Ovary (tissue), 7 donors: ENCODE measurements at regions not wholly inside any gene's neighbourhood (a gene's known extent, or its start where the extent isn't known, plus 50 kb on each side); places are given as distances from the start of the nearest gene placed in this dataset.

Experiments
- DNase-seq, 5 donors: peaks; one replicate each; pipeline ENCODE4 v3.0.0-alpha.2; 2019 to 2020
- H3K27ac ChIP-seq, 2 donors: fragments of 200-600 bp; one replicate each; pipeline versions ENCODE4 v1.5.1 to v1.8.0; 2019 to 2022
- H3K27me3 ChIP-seq: fragments of 200-600 bp; one replicate; pipeline ENCODE4 v1.8.0; 2022
- H3K36me3 ChIP-seq: fragments of 200-600 bp; sonication (generic); one replicate; pipeline ENCODE4 v1.5.1; 2019
- H3K4me1 ChIP-seq: one replicate; pipeline ENCODE4 v1.8.1; 2013; ENCODE audit warnings: mild to moderate bottlenecking, moderate library complexity; ENCODE audit not compliant: insufficient read depth
- H3K4me3 ChIP-seq: fragments of 200-600 bp; sonication (generic); one replicate; pipeline ENCODE4 v1.5.1; 2017
- H3K9me3 ChIP-seq, 2 donors: fragments of 200-600 bp in 1 of 2; sonication (generic) in 1 of 2; one replicate each; pipeline versions ENCODE4 v1.5.1 to v1.8.1; 2013 to 2019; ENCODE audit warnings: mild to moderate bottlenecking in 1 of 2, moderate library complexity in 1 of 2
- EP300 ChIP-seq: sonication (generic); formaldehyde crosslinking; IDR thresholded peaks from one replicate; pipeline ENCODE4 v1.6.1; 2017; ENCODE audit warnings: antibody characterized with exemption
- POLR2A ChIP-seq: fragments of 450-650 bp; IDR thresholded peaks from one replicate; pipeline ENCODE4 v1.6.1; 2017; ENCODE audit warnings: antibody characterized with exemption, mild to moderate bottlenecking, moderate library complexity
- WGBS, 3 donors: extraction: QIAGEN DNeasy Blood & Tissue Kit in 1 of 3; methylation state at CpG; one replicate each; pipeline versions ENCODE4 v1.1.5 to v1.1.7; 2013 to 2017; 5-methylcytosine and 5-hydroxymethylcytosine counted together
- intact Hi-C, 4 donors: fragments of 100-400 bp; cut with DNase I; formaldehyde crosslinking; loops; one replicate each; pipeline versions ENCODE4 v1.11.0 to v1.15.1; 2022 to 2023
- TF ChIP-seq, protein P1 (sequence below), 3 donors: fragments of 450-650 bp in 2 of 3; fragments of 200-600 bp in 1 of 3; IDR thresholded peaks; one replicate each; pipeline versions ENCODE4 v1.5.1 to v1.8.0; 2016 to 2022; ENCODE audit warnings: antibody characterized with exemption in 3 of 3, mild to moderate bottlenecking in 1 of 3
- donor health status: DM: no; HTN: no; CAD: no; lungs with moderate emphysema.
- donor health status: DM: no; HTN: no; CAD: no.
- donor health status: Bipolar disorder and iron deficiency.
- donor health status: DM: no; HTN: no; CAD: no.
- donor health status: DM: yes; HTN: yes; CAD: no.

DNA sequence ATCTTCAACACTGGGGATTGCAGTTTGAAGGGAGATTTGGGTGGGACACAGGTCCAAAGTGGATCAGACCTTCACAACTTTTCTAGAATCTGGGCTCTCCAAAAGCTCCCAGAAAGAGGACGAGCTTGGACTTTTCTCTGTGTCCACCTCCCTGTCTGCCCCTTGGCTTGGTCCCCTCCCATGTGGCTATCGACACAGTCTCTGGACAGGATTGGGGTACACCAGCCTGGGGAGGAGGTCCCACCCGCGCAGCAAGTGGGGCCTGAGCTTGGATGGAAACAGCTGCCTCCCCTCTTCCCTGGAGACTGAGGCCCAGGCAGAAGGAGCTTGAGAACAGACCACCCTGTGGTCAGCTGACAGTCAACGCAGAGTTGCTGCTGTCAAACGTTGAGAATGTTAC lies 84.6 kb upstream of the FCN1 start:
- peaks cover 0 to 4% of the 10 kb centered on the region in 2 donors for H3K9me3 ChIP-seq
- no peak for TF ChIP-seq EP300
- no peak for TF ChIP-seq POLR2A
- no peaks in the 10 kb centered on the region for H3K4me1 ChIP-seq
- intact Hi-C loops: no loop called here
- no peaks in the 10 kb centered on the region for H3K27me3 ChIP-seq
- no peak for DNase-seq
- no peak overlapping the region for H3K27ac ChIP-seq
- WGBS, 3 donors: 70 to 80% (median 79%) methylated on average over 6 of the region's 6 CpGs
- no peaks in the 10 kb centered on the region for H3K36me3 ChIP-seq
- H3K4me3 ChIP-seq: no peak overlapping the region

DNA sequence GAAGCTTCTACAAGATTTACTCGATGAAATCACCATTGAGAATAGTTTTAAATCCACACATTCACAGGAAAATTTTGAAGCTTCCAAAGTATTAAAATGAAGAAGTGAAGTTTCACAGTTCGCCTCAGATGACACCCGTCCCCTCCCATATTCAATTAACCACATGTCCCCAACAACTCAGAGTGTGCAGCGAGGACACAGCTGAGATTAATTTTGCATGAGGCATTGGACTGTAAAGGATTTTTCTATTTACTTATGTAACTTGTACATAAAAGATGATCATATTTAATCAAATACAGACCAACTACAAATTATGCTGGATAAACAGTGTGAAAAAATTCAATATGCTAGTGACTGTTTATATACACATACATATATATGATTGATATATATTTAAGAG lies 84.7 kb upstream of the OLFM1 start:
- no peak for TF ChIP-seq POLR2A
- TF ChIP-seq, protein P1, sequence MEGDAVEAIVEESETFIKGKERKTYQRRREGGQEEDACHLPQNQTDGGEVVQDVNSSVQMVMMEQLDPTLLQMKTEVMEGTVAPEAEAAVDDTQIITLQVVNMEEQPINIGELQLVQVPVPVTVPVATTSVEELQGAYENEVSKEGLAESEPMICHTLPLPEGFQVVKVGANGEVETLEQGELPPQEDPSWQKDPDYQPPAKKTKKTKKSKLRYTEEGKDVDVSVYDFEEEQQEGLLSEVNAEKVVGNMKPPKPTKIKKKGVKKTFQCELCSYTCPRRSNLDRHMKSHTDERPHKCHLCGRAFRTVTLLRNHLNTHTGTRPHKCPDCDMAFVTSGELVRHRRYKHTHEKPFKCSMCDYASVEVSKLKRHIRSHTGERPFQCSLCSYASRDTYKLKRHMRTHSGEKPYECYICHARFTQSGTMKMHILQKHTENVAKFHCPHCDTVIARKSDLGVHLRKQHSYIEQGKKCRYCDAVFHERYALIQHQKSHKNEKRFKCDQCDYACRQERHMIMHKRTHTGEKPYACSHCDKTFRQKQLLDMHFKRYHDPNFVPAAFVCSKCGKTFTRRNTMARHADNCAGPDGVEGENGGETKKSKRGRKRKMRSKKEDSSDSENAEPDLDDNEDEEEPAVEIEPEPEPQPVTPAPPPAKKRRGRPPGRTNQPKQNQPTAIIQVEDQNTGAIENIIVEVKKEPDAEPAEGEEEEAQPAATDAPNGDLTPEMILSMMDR (IDR thresholded peaks at IDR 0.05): no peak
- TF ChIP-seq EP300: no peak
- Histone ChIP-seq H3K27me3 (no peaks in the 10 kb centered on the region), H3K27ac (no peak overlapping the region), H3K4me1 (no peaks in the 10 kb centered on the region), H3K4me3 (no peak overlapping the region), H3K9me3 (peaks cover 0 to 4% of the 10 kb centered on the region in 2 donors), H3K36me3 (no peaks in the 10 kb centered on the region)
- no peak for DNase-seq
- WGBS, 3 donors: 88 to 90% (median 88%) methylated on average over 4 of the region's 4 CpGs
- intact Hi-C loops: no loop called here

DNA sequence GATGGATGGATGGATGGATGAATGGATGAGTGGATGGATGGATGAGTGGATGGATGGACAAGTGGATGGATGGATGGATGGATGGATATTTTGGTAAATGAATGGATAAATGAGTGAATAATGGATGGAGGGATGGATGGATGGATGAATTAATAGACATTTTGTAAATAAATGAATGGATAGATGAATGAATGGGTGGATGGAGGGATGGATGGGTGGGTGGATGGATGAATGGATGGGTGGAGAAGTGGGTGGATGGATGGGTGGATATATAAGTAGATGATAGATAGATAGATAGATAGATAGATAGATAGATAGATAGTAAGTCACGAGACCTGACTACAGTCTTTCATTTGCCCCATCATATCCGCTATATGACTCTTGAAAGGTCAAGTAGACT lies 82.7 kb upstream of the OLFM1 start:
- intact Hi-C loops: no loop called here
- Histone ChIP-seq H3K4me1 (no peaks in the 10 kb centered on the region), H3K4me3 (no peak overlapping the region), H3K27me3 (no peaks in the 10 kb centered on the region), H3K9me3 (no peaks in the 10 kb centered on the region), H3K36me3 (no peaks in the 10 kb centered on the region), H3K27ac (no peak overlapping the region)
- TF ChIP-seq EP300: no peak
- no peak for TF ChIP-seq POLR2A
- TF ChIP-seq, protein P1 (IDR thresholded peaks at IDR 0.05): no peak
- no peak for DNase-seq
- WGBS, 3 donors: 91 to 93% (median 92%) methylated on average over 2 of the region's 2 CpGs

DNA sequence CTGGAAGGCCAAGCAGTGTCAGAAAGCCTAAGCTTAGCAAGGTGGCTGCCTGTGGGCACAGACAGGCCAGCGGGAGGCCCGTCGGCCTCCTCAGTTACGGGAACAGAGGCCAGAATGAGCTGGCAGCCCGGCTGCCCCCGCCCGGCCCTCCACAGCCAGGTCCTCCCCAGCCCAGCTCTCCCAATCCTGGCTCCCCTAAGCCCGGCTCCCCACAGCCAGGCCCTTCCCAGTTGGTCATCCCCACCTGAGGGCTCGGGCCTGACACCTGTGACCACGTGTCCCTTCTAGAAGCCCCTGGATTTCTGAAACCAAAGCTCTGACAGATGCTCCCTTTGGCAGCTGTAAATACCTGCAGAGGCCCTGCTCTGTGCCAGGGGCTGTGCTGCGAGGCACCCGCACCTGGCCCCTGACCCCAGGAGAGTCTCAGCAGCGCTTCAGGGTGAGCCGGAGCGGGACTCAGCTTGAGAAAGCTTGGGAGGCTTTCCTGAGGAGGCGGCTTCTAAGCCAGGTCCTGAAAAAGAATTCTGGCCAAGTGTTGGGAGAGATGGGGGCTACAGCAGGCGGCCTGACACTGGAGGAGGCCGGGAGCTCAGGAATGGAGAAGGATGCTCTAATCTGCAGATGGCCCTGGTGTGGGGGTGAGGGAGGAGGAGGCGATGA lies 80.4 kb upstream of the OLFM1 start:
- WGBS, 3 donors: 82 to 90% (median 87%) methylated on average over 19 of the region's 19 CpGs
- no peak overlapping the region for H3K4me3 ChIP-seq
- no peaks in the 10 kb centered on the region for H3K27me3 ChIP-seq
- H3K27ac ChIP-seq: no peak overlapping the region
- H3K4me1 ChIP-seq: no peaks in the 10 kb centered on the region
- no peak for DNase-seq
- intact Hi-C loops: no loop called here
- TF ChIP-seq POLR2A: no peak
- TF ChIP-seq, protein P1 (IDR thresholded peaks at IDR 0.05): no peak
- TF ChIP-seq EP300: no peak
- no peaks in the 10 kb centered on the region for H3K9me3 ChIP-seq
- no peaks in the 10 kb centered on the region for H3K36me3 ChIP-seq

DNA sequence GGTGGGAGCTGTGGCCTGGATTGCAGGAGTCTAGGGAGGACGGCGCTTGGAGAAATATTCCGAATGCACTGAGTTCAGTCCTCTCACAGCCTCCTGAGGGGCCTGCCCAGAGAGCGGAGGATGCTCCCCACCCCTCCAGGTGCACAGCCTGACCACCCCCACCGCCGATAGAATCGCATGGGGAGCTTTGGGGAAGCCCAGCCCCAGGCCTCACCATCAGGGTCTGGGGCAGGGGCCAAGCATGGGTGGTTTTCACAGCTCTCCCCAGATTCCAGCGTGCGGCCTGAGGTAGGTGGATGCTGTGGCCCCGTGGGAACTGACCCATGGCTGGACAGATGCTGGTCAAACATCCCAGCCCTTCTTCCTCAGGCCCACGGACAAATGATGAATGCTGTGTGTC lies 79.9 kb upstream of the OLFM1 start:
- no peaks in the 10 kb centered on the region for H3K4me1 ChIP-seq
- no peak for TF ChIP-seq POLR2A
- no peaks in the 10 kb centered on the region for H3K27me3 ChIP-seq
- DNase-seq: no peak
- intact Hi-C loops: no loop called here
- H3K9me3 ChIP-seq: no peaks in the 10 kb centered on the region
- no peaks in the 10 kb centered on the region for H3K36me3 ChIP-seq
- 74 to 87% (median 78%) methylated on average over 11 of the region's 11 CpGs for WGBS, 3 donors
- H3K4me3 ChIP-seq: no peak overlapping the region
- H3K27ac ChIP-seq: no peak overlapping the region
